Ishikawa (cell line): ENCODE measurements at regions not wholly inside any gene's neighbourhood (a gene's known extent, or its start where the extent isn't known, plus 50 kb on each side); places are given as distances from the start of the nearest gene placed in this dataset.

Experiments used
- CEBPB ChIP-seq: IDR thresholded peaks from 2 replicates; pipeline ENCODE4 v1.6.1; 2012
- CREB1 ChIP-seq: IDR thresholded peaks from 2 replicates; pipeline ENCODE4 v1.6.1; 2012; ENCODE audit warnings: low read depth
- EGR1 ChIP-seq: IDR thresholded peaks from 2 replicates; pipeline ENCODE4 v1.6.1; 2012
- EP300 ChIP-seq: IDR thresholded peaks from 2 replicates; pipeline ENCODE4 v1.6.1; 2012; ENCODE audit warnings: borderline replicate concordance
- FOXM1 ChIP-seq: IDR thresholded peaks from 2 replicates; pipeline ENCODE4 v1.6.1; 2012; ENCODE audit warnings: low read depth, borderline replicate concordance
- NFIC ChIP-seq: IDR thresholded peaks from 2 replicates; pipeline ENCODE4 v1.6.1; 2012
- RAD21 ChIP-seq: IDR thresholded peaks from 2 replicates; pipeline ENCODE4 v1.6.1; 2012; ENCODE audit warnings: low read depth
- TAF1 ChIP-seq: IDR thresholded peaks from 2 replicates; pipeline ENCODE4 v1.6.1; 2012; ENCODE audit warnings: low read depth, mild to moderate bottlenecking
- TCF12 ChIP-seq: IDR thresholded peaks from 2 replicates; pipeline ENCODE4 v1.6.1; 2012; ENCODE audit warnings: low read depth
- YY1 ChIP-seq: IDR thresholded peaks from 2 replicates; pipeline ENCODE4 v1.6.1; 2012; ENCODE audit warnings: low read depth
- TF ChIP-seq, protein P1 (sequence below): IDR thresholded peaks from 2 replicates; pipeline ENCODE4 v1.6.1; 2012
- TF ChIP-seq, protein P2 (sequence below): IDR thresholded peaks from 2 replicates; pipeline ENCODE4 v1.6.1; 2012; ENCODE audit warnings: low read depth, mild to moderate bottlenecking
- TF ChIP-seq, protein P3 (sequence below): IDR thresholded peaks from 2 replicates; pipeline ENCODE4 v1.6.1; 2012

DNA sequence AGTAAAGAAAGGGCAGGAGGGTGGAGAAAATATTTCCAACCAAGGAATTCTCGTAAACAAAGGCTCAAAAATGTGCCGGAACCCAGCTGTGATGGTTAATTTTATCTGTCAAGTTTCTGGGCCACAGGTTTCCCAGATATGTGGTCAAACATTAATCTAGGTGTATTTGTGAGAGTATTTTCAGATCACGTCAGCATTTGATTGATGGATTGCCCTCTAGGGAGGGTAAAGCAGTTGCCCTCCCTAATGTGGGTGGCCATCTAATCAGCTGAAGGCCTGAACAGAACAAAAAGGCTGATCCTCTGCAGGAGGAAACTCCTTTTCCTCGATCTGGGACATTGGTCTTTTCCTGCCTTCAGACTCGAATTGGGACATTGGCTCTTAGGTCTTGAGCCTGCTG lies 298.7 kb upstream of the TCF21 start:
- no peak for TF ChIP-seq NFIC
- TF ChIP-seq TAF1 = no peak
- TF ChIP-seq, protein P1, sequence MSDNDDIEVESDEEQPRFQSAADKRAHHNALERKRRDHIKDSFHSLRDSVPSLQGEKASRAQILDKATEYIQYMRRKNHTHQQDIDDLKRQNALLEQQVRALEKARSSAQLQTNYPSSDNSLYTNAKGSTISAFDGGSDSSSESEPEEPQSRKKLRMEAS = no peak
- TF ChIP-seq EGR1 = no peak
- TF ChIP-seq, protein P2, sequence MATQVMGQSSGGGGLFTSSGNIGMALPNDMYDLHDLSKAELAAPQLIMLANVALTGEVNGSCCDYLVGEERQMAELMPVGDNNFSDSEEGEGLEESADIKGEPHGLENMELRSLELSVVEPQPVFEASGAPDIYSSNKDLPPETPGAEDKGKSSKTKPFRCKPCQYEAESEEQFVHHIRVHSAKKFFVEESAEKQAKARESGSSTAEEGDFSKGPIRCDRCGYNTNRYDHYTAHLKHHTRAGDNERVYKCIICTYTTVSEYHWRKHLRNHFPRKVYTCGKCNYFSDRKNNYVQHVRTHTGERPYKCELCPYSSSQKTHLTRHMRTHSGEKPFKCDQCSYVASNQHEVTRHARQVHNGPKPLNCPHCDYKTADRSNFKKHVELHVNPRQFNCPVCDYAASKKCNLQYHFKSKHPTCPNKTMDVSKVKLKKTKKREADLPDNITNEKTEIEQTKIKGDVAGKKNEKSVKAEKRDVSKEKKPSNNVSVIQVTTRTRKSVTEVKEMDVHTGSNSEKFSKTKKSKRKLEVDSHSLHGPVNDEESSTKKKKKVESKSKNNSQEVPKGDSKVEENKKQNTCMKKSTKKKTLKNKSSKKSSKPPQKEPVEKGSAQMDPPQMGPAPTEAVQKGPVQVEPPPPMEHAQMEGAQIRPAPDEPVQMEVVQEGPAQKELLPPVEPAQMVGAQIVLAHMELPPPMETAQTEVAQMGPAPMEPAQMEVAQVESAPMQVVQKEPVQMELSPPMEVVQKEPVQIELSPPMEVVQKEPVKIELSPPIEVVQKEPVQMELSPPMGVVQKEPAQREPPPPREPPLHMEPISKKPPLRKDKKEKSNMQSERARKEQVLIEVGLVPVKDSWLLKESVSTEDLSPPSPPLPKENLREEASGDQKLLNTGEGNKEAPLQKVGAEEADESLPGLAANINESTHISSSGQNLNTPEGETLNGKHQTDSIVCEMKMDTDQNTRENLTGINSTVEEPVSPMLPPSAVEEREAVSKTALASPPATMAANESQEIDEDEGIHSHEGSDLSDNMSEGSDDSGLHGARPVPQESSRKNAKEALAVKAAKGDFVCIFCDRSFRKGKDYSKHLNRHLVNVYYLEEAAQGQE = no peak
- no peak for TF ChIP-seq TCF12
- no peak for TF ChIP-seq CREB1
- no peak for TF ChIP-seq FOXM1
- no peak for TF ChIP-seq EP300
- TF ChIP-seq, protein P3, sequence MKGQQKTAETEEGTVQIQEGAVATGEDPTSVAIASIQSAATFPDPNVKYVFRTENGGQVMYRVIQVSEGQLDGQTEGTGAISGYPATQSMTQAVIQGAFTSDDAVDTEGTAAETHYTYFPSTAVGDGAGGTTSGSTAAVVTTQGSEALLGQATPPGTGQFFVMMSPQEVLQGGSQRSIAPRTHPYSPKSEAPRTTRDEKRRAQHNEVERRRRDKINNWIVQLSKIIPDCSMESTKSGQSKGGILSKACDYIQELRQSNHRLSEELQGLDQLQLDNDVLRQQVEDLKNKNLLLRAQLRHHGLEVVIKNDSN = no peak
- no peak for TF ChIP-seq CEBPB
- TF ChIP-seq RAD21 = no peak
- TF ChIP-seq YY1 = no peak
